ENCODE measurements at regions not wholly inside any gene's neighbourhood (a gene's known extent, or its start where the extent isn't known, plus 50 kb on each side); places are given as distances from the start of the nearest gene placed in this dataset.
"Not testable (repeated sequence)": the region's sequence is repeated elsewhere in the genome, so short reads cannot be mapped to it uniquely, and the experiment has no call there.

GRCh38 chr10:30748152-30748973, 118.8 kb upstream of the LYZL2 start:
- Histone ChIP-seq H3K36me3 (ENCODE audit: control insufficient read depth in 1 of 2, insufficient read depth in 2 of 2, low read length in 2 of 2) (no peaks in the 10 kb centered on the region), H3K27me3 (ENCODE audit: low read depth, low read length) (no peaks in the 10 kb centered on the region), H3K27ac (ENCODE audit: low read length) (no peak overlapping the region), H3K4me1 (ENCODE audit: control insufficient read depth in 1 of 2, insufficient read depth in 2 of 2, low read length in 2 of 2) (peaks cover 6 to 7% of the 10 kb centered on the region in 2 donors), H3K9me3 (ENCODE audit: control insufficient read depth in 1 of 2, low read length in 2 of 2) (peaks cover 0 to 5% of the 10 kb centered on the region in 2 donors), H3K4me3 (ENCODE audit: low read depth in 1 of 2, low read length in 2 of 2) (no peak overlapping the region)

- H3K9me3 ChIP-seq (ENCODE audit: control insufficient read depth in 1 of 2, low read length in 2 of 2), result peaks cover 0 to 5% of the 10 kb centered on the region in 2 donors
- H3K4me1 ChIP-seq (ENCODE audit: control insufficient read depth in 1 of 2, insufficient read depth in 2 of 2, low read length in 2 of 2), result peaks cover 6 to 7% of the 10 kb centered on the region in 2 donors
- no peaks in the 10 kb centered on the region for H3K27me3 ChIP-seq (ENCODE audit: low read depth, low read length)
- no peak overlapping the region for H3K4me3 ChIP-seq (ENCODE audit: low read depth in 1 of 2, low read length in 2 of 2)
- H3K36me3 ChIP-seq (ENCODE audit: control insufficient read depth in 1 of 2, insufficient read depth in 2 of 2, low read length in 2 of 2), result no peaks in the 10 kb centered on the region
- no peak overlapping the region for H3K27ac ChIP-seq (ENCODE audit: low read length)
Observed at GRCh38 chr10:30747633-30748032, 118.1 kb upstream of the LYZL2 start.

- Histone ChIP-seq H3K4me1 (ENCODE audit: control insufficient read depth in 1 of 2, insufficient read depth in 2 of 2, low read length in 2 of 2) (peaks cover 3 to 7% of the 10 kb centered on the region in 2 donors), H3K27me3 (ENCODE audit: low read depth, low read length) (no peaks in the 10 kb centered on the region), H3K27ac (ENCODE audit: low read length) (no peak overlapping the region), H3K9me3 (ENCODE audit: control insufficient read depth in 1 of 2, low read length in 2 of 2) (peaks cover 0 to 5% of the 10 kb centered on the region in 2 donors), H3K36me3 (ENCODE audit: control insufficient read depth in 1 of 2, insufficient read depth in 2 of 2, low read length in 2 of 2) (no peaks in the 10 kb centered on the region), H3K4me3 (ENCODE audit: low read depth in 1 of 2, low read length in 2 of 2) (no peak overlapping the region)
Observed at GRCh38 chr10:30745953-30746352, 116.4 kb upstream of the LYZL2 start.

GRCh38 chr10:30744106-30744505, 114.6 kb upstream of the LYZL2 start:
- Histone ChIP-seq H3K4me3 (ENCODE audit: low read depth in 1 of 2, low read length in 2 of 2) (no peak overlapping the region), H3K27ac (ENCODE audit: low read length) (no peak overlapping the region), H3K9me3 (ENCODE audit: control insufficient read depth in 1 of 2, low read length in 2 of 2) (peaks cover 0 to 5% of the 10 kb centered on the region in 2 donors)

GRCh38 chr10:30743586-30743985, 114.0 kb upstream of the LYZL2 start:
- Histone ChIP-seq H3K4me3 (ENCODE audit: low read depth in 1 of 2, low read length in 2 of 2) (no peak overlapping the region), H3K36me3 (ENCODE audit: control insufficient read depth in 1 of 2, insufficient read depth in 2 of 2, low read length in 2 of 2) (no peaks in the 10 kb centered on the region), H3K27ac (ENCODE audit: low read length) (no peak overlapping the region), H3K9me3 (ENCODE audit: control insufficient read depth in 1 of 2, low read length in 2 of 2) (peaks cover 0 to 5% of the 10 kb centered on the region in 2 donors), H3K27me3 (ENCODE audit: low read depth, low read length) (no peaks in the 10 kb centered on the region), H3K4me1 (ENCODE audit: control insufficient read depth in 1 of 2, insufficient read depth in 2 of 2, low read length in 2 of 2) (peaks cover 0 to 7% of the 10 kb centered on the region in 2 donors)

More at GRCh38 chr10:30744106-30744505, 114.6 kb upstream of the LYZL2 start:
- H3K36me3 ChIP-seq (ENCODE audit: control insufficient read depth in 1 of 2, insufficient read depth in 2 of 2, low read length in 2 of 2), result no peaks in the 10 kb centered on the region
- H3K27me3 ChIP-seq (ENCODE audit: low read depth, low read length), result no peaks in the 10 kb centered on the region
- H3K4me1 ChIP-seq (ENCODE audit: control insufficient read depth in 1 of 2, insufficient read depth in 2 of 2, low read length in 2 of 2), result peaks cover 0 to 7% of the 10 kb centered on the region in 2 donors

GRCh38 chr10:30742471-30742870, 112.9 kb upstream of the LYZL2 start:
- Histone ChIP-seq H3K27ac (ENCODE audit: low read length) (no peak overlapping the region), H3K9me3 (ENCODE audit: control insufficient read depth in 1 of 2, low read length in 2 of 2) (peaks cover 0 to 5% of the 10 kb centered on the region in 2 donors), H3K4me3 (ENCODE audit: low read depth in 1 of 2, low read length in 2 of 2) (no peak overlapping the region), H3K27me3 (ENCODE audit: low read depth, low read length) (no peaks in the 10 kb centered on the region), H3K36me3 (ENCODE audit: control insufficient read depth in 1 of 2, insufficient read depth in 2 of 2, low read length in 2 of 2) (no peaks in the 10 kb centered on the region), H3K4me1 (ENCODE audit: control insufficient read depth in 1 of 2, insufficient read depth in 2 of 2, low read length in 2 of 2) (peaks cover 0 to 3% of the 10 kb centered on the region in 2 donors)

- H3K36me3 ChIP-seq (ENCODE audit: control insufficient read depth in 1 of 2, insufficient read depth in 2 of 2, low read length in 2 of 2); H3K27me3 ChIP-seq (ENCODE audit: low read depth, low read length); H3K4me3 ChIP-seq (ENCODE audit: low read depth in 1 of 2, low read length in 2 of 2); H3K27ac ChIP-seq (ENCODE audit: low read length); H3K4me1 ChIP-seq (ENCODE audit: control insufficient read depth in 1 of 2, insufficient read depth in 2 of 2, low read length in 2 of 2); H3K9me3 ChIP-seq (ENCODE audit: control insufficient read depth in 1 of 2, low read length in 2 of 2): not testable (repeated sequence)
Observed at GRCh38 chr10:30740774-30741173, 111.2 kb upstream of the LYZL2 start.

- Histone ChIP-seq H3K4me3 (ENCODE audit: low read depth in 1 of 2, low read length in 2 of 2) (no peak overlapping the region), H3K27me3 (ENCODE audit: low read depth, low read length) (no peaks in the 10 kb centered on the region), H3K36me3 (ENCODE audit: control insufficient read depth in 1 of 2, insufficient read depth in 2 of 2, low read length in 2 of 2) (no peaks in the 10 kb centered on the region), H3K4me1 (ENCODE audit: control insufficient read depth in 1 of 2, insufficient read depth in 2 of 2, low read length in 2 of 2) (no peaks in the 10 kb centered on the region), H3K27ac (ENCODE audit: low read length) (no peak overlapping the region), H3K9me3 (ENCODE audit: control insufficient read depth in 1 of 2, low read length in 2 of 2) (no peaks in the 10 kb centered on the region)
Observed at GRCh38 chr10:30738416-30738815, 108.9 kb upstream of the LYZL2 start.

- H3K4me1 ChIP-seq (ENCODE audit: control insufficient read depth in 1 of 2, insufficient read depth in 2 of 2, low read length in 2 of 2), result no peaks in the 10 kb centered on the region
- no peaks in the 10 kb centered on the region for H3K36me3 ChIP-seq (ENCODE audit: control insufficient read depth in 1 of 2, insufficient read depth in 2 of 2, low read length in 2 of 2)
Observed at GRCh38 chr10:30737931-30738391, 108.4 kb upstream of the LYZL2 start.

GRCh38 chr10:30736685-30737232, 107.2 kb upstream of the LYZL2 start:
- no peaks in the 10 kb centered on the region for H3K9me3 ChIP-seq (ENCODE audit: control insufficient read depth in 1 of 2, low read length in 2 of 2)
- no peaks in the 10 kb centered on the region for H3K4me1 ChIP-seq (ENCODE audit: control insufficient read depth in 1 of 2, insufficient read depth in 2 of 2, low read length in 2 of 2)
- peak overlapping the region; percentile 13 for H3K27ac ChIP-seq (ENCODE audit: low read length)
- no peaks in the 10 kb centered on the region for H3K27me3 ChIP-seq (ENCODE audit: low read depth, low read length)
- no peak overlapping the region for H3K4me3 ChIP-seq (ENCODE audit: low read depth in 1 of 2, low read length in 2 of 2)
- H3K36me3 ChIP-seq (ENCODE audit: control insufficient read depth in 1 of 2, insufficient read depth in 2 of 2, low read length in 2 of 2), result no peaks in the 10 kb centered on the region

More at GRCh38 chr10:30737931-30738391, 108.4 kb upstream of the LYZL2 start:
- Histone ChIP-seq H3K9me3 (ENCODE audit: control insufficient read depth in 1 of 2, low read length in 2 of 2) (no peaks in the 10 kb centered on the region), H3K27ac (ENCODE audit: low read length) (no peak overlapping the region), H3K27me3 (ENCODE audit: low read depth, low read length) (no peaks in the 10 kb centered on the region), H3K4me3 (ENCODE audit: low read depth in 1 of 2, low read length in 2 of 2) (no peak overlapping the region)

- Histone ChIP-seq H3K9me3 (ENCODE audit: control insufficient read depth in 1 of 2, low read length in 2 of 2) (no peaks in the 10 kb centered on the region), H3K4me3 (ENCODE audit: low read depth in 1 of 2, low read length in 2 of 2) (no peak overlapping the region), H3K36me3 (ENCODE audit: control insufficient read depth in 1 of 2, insufficient read depth in 2 of 2, low read length in 2 of 2) (no peaks in the 10 kb centered on the region), H3K27ac (ENCODE audit: low read length) (no peak overlapping the region), H3K27me3 (ENCODE audit: low read depth, low read length) (no peaks in the 10 kb centered on the region), H3K4me1 (ENCODE audit: control insufficient read depth in 1 of 2, insufficient read depth in 2 of 2, low read length in 2 of 2) (no peaks in the 10 kb centered on the region)
Observed at GRCh38 chr10:30734901-30735300, 105.3 kb upstream of the LYZL2 start.
